H9 (cell line): ENCODE measurements at regions not wholly inside any gene's neighbourhood (a gene's known extent, or its start where the extent isn't known, plus 50 kb on each side); places are given as distances from the start of the nearest gene placed in this dataset.

Experiments used
- DNase-seq: peaks from one replicate; pipeline ENCODE4 v3.0.0-alpha.2; 2017
- H2AFZ ChIP-seq: one replicate; pipeline ENCODE4 v1.6.1; 2013; ENCODE audit warnings: mild to moderate bottlenecking, low read length, control low read depth, moderate library complexity
- H2AK5ac ChIP-seq: 2 replicates; pipeline ENCODE4 v1.6.1; 2013; ENCODE audit warnings: low read length, control low read depth, mixed read lengths; ENCODE audit not compliant: insufficient read length
- H2BK120ac ChIP-seq: one replicate; pipeline ENCODE4 v1.6.1; 2013; ENCODE audit warnings: low read depth, mild to moderate bottlenecking, low read length, control low read depth, inconsistent platforms; ENCODE audit not compliant: poor library complexity, severe bottlenecking
- H2BK12ac ChIP-seq: 2 replicates; pipeline ENCODE4 v1.6.1; 2013; ENCODE audit warnings: low read length, control low read depth, mixed read lengths, low read depth; ENCODE audit not compliant: insufficient read length
- H2BK15ac ChIP-seq: 2 replicates; pipeline ENCODE4 v1.6.1; 2013; ENCODE audit warnings: low read depth, low read length, control low read depth
- H2BK20ac ChIP-seq: one replicate; pipeline ENCODE4 v1.6.1; 2013; ENCODE audit warnings: low read depth, mild to moderate bottlenecking, low read length, control low read depth, inconsistent platforms; ENCODE audit not compliant: poor library complexity, severe bottlenecking
- H2BK5ac ChIP-seq: 2 replicates; pipeline ENCODE4 v1.6.1; 2013; ENCODE audit warnings: low read length, control low read depth, mixed read lengths; ENCODE audit not compliant: insufficient read length
- H3K14ac ChIP-seq: 2 replicates; pipeline ENCODE4 v1.6.1; 2013; ENCODE audit warnings: low read length, control low read depth; ENCODE audit not compliant: insufficient read depth
- H3K18ac ChIP-seq: 2 replicates; pipeline ENCODE4 v1.6.1; 2013; ENCODE audit warnings: low read depth, mild to moderate bottlenecking, mixed read lengths, low read length, control low read depth; ENCODE audit not compliant: insufficient read length
- H3K23ac ChIP-seq: 2 replicates; pipeline ENCODE4 v1.6.1; 2013; ENCODE audit warnings: low read length, control low read depth, mixed read lengths, low read depth; ENCODE audit not compliant: insufficient read length
- H3K23me2 ChIP-seq: 2 replicates; pipeline ENCODE4 v1.6.1; 2013; ENCODE audit warnings: low read depth, mild to moderate bottlenecking, mixed read lengths, low read length, control low read depth; ENCODE audit not compliant: insufficient read length, poor library complexity, severe bottlenecking
- H3K27ac ChIP-seq: 2 replicates; pipeline ENCODE4 v1.5.1; 2013; ENCODE audit warnings: low read length, control low read depth, mixed read lengths, low read depth; ENCODE audit not compliant: insufficient read length
- H3K27me3 ChIP-seq: 2 replicates; pipeline ENCODE4 v1.6.1; 2013; ENCODE audit warnings: low read length, control low read depth, inconsistent platforms; ENCODE audit not compliant: insufficient read depth
- H3K4ac ChIP-seq: 2 replicates; pipeline ENCODE4 v1.6.1; 2013; ENCODE audit warnings: low read depth, mild to moderate bottlenecking, control low read depth, inconsistent platforms, low read length, moderate library complexity
- H3K4me1 ChIP-seq: 2 replicates; pipeline ENCODE4 v1.6.1; 2013; ENCODE audit warnings: low read length, control low read depth, inconsistent platforms; ENCODE audit not compliant: insufficient read depth
- H3K4me2 ChIP-seq: 2 replicates; pipeline ENCODE4 v1.6.1; 2013; ENCODE audit warnings: low read length, control low read depth, mixed read lengths; ENCODE audit not compliant: insufficient read length, insufficient read depth
- H3K56ac ChIP-seq: 2 replicates; pipeline ENCODE4 v1.6.1; 2013; ENCODE audit warnings: low read depth, mild to moderate bottlenecking, mixed read lengths, low read length, control low read depth; ENCODE audit not compliant: insufficient read length
- H3K79me1 ChIP-seq: 2 replicates; pipeline ENCODE4 v1.6.1; 2013; ENCODE audit warnings: low read depth, mild to moderate bottlenecking, moderate library complexity, low read length, control low read depth, inconsistent platforms; ENCODE audit not compliant: insufficient read depth, poor library complexity, severe bottlenecking
- H3K79me2 ChIP-seq: 2 replicates; pipeline ENCODE4 v1.6.1; 2013; ENCODE audit warnings: low read length, control low read depth, inconsistent platforms; ENCODE audit not compliant: insufficient read depth
- H3K9ac ChIP-seq: 2 replicates; pipeline ENCODE4 v1.6.1; 2013; ENCODE audit warnings: low read length, control low read depth, mixed read lengths; ENCODE audit not compliant: insufficient read length; ENCODE audit errors: extremely low read depth
- H3K9me3 ChIP-seq: one replicate; pipeline ENCODE4 v1.6.1; 2013; ENCODE audit warnings: low read depth, low read length, inconsistent platforms; ENCODE audit not compliant: control insufficient read depth
- H3T11ph ChIP-seq: one replicate; pipeline ENCODE4 v1.6.1; 2013; ENCODE audit warnings: mild to moderate bottlenecking, low read length, control low read depth, inconsistent platforms
- H4K20me1 ChIP-seq: one replicate; pipeline ENCODE4 v1.6.1; 2013; ENCODE audit not compliant: control insufficient read depth, insufficient read length, insufficient read depth
- H4K5ac ChIP-seq: 2 replicates; pipeline ENCODE4 v1.6.1; 2013; ENCODE audit warnings: low read depth, mild to moderate bottlenecking, mixed read lengths, low read length, control low read depth; ENCODE audit not compliant: insufficient read length
- H4K8ac ChIP-seq: replicated peaks from 2 replicates; pipeline ENCODE4 v1.6.1; 2013; ENCODE audit warnings: low read length, control low read depth, mixed read lengths, low read depth; ENCODE audit not compliant: insufficient read length
- H4K91ac ChIP-seq: 2 replicates; pipeline ENCODE4 v1.6.1; 2013; ENCODE audit warnings: low read depth, mild to moderate bottlenecking, moderate library complexity, mixed read lengths, low read length, control low read depth; ENCODE audit not compliant: insufficient read length
- H3K27ac Mint-ChIP-seq, 3 experiments: 2 replicates in 2 of 3; 3 replicates in 1 of 3; pipeline ENCODE4 v1.8.0; 2020 to 2021; ENCODE audit warnings: mixed read lengths in 3 of 3, mild to moderate bottlenecking in 1 of 3, moderate library complexity in 1 of 3
- H3K27me3 Mint-ChIP-seq: 2 replicates; pipeline ENCODE4 v1.8.0; 2021; ENCODE audit warnings: low read depth, mild to moderate bottlenecking, moderate library complexity, mixed read lengths
- H3K36me3 Mint-ChIP-seq, 3 experiments: 2 replicates in 2 of 3; 3 replicates in 1 of 3; pipeline ENCODE4 v1.8.0; 2020 to 2021; ENCODE audit warnings: low read depth in 3 of 3, mixed read lengths in 3 of 3; ENCODE audit not compliant: insufficient read depth in 1 of 3
- H3K4me1 Mint-ChIP-seq, 2 experiments: 2 replicates each; pipeline ENCODE4 v1.8.0; 2020; ENCODE audit warnings: mixed read lengths in 2 of 2
- H3K4me3 Mint-ChIP-seq, 2 experiments: 2 replicates in 1 of 2; 3 replicates in 1 of 2; pipeline ENCODE4 v1.8.0; 2020 to 2021; ENCODE audit warnings: mild to moderate bottlenecking in 2 of 2, mixed read lengths in 2 of 2, moderate library complexity in 1 of 2
- H3K9me3 Mint-ChIP-seq, 2 experiments: 2 replicates in 1 of 2; 3 replicates in 1 of 2; pipeline ENCODE4 v1.8.0; 2020; ENCODE audit warnings: mild to moderate bottlenecking in 2 of 2, mixed read lengths in 2 of 2, moderate library complexity in 1 of 2
- CTCF ChIP-seq: fragments of 200-600 bp; sonication (generic); conservative IDR thresholded peaks from 3 replicates; pipeline ENCODE4 v1.8.0; 2021; ENCODE audit warnings: antibody characterized with exemption, mild to moderate bottlenecking
- WGBS: extraction: QIAGEN DNeasy Blood & Tissue Kit; methylation state at CpG from one replicate; pipeline ENCODE4 v1.1.7; 2013; ENCODE audit warnings: missing lambda C conversion rate, low lambda C conversion rate, mixed read lengths; ENCODE audit not compliant: insufficient read length; ENCODE audit errors: extremely low coverage; 5-methylcytosine and 5-hydroxymethylcytosine counted together

- Mint-ChIP-seq H3K4me3 (no peak overlapping the region), H3K27ac (no peak overlapping the region), H3K27me3 (peaks cover 3% of the 10 kb centered on the region), H3K9me3 (no peaks in the 10 kb centered on the region), H3K36me3 (no peaks in the 10 kb centered on the region; a peak in 1 of 7 replicates), H3K4me1 (peaks cover 5 to 17% of the 10 kb centered on the region in 2 experiments)
- H3K23ac ChIP-seq: no peak overlapping the region
- H2BK20ac ChIP-seq: no peak overlapping the region
- no peak overlapping the region for H2AK5ac ChIP-seq
- H3K9ac ChIP-seq: no peak overlapping the region
- no peak overlapping the region for H4K91ac ChIP-seq
- H3K14ac ChIP-seq: no peak overlapping the region
- no peak overlapping the region for H3K4me2 ChIP-seq
- no peak overlapping the region for H3T11ph ChIP-seq
- no peaks in the 10 kb centered on the region for H3K79me1 ChIP-seq
- H3K4me1 ChIP-seq: no peaks in the 10 kb centered on the region
- H2BK5ac ChIP-seq: no peak overlapping the region
- H4K8ac ChIP-seq: no peak overlapping the region
- H3K27me3 ChIP-seq: no peaks in the 10 kb centered on the region
- TF ChIP-seq CTCF: peak; percentile 96
- H3K9me3 ChIP-seq: no peaks in the 10 kb centered on the region
- H2BK15ac ChIP-seq: no peak overlapping the region
- no peak overlapping the region for H3K27ac ChIP-seq
- H3K79me2 ChIP-seq: no peaks in the 10 kb centered on the region
- H4K20me1 ChIP-seq: no peaks in the 10 kb centered on the region
- no peak overlapping the region for H2BK120ac ChIP-seq
- no peaks in the 10 kb centered on the region for H3K23me2 ChIP-seq
- DNase-seq: peak; percentile 91
- no peak overlapping the region for H2AFZ ChIP-seq
- no peak overlapping the region for H4K5ac ChIP-seq
- no peak overlapping the region for H3K4ac ChIP-seq
- no peak overlapping the region for H3K56ac ChIP-seq
- WGBS: no CpG with 5 or more reads among the region's 7 CpGs
- no peak overlapping the region for H3K18ac ChIP-seq
- H2BK12ac ChIP-seq: no peak overlapping the region
Measured at GRCh38 chr11:19557720-19558140, 154.9 kb upstream of the NAV2 start.
